SJCRH30 (cell line): ENCODE measurements at regions not wholly inside any gene's neighbourhood (a gene's known extent, or its start where the extent isn't known, plus 50 kb on each side); places are given as distances from the start of the nearest gene placed in this dataset.
A peak's percentile ranks its signal among the peaks of the same experiment; 100 is the strongest.

Experiments
- DNase-seq, 2 experiments: peaks; one replicate each; pipeline ENCODE4 v3.0.0-alpha.2; 2015 to 2020
- H3K27ac ChIP-seq: fragments of 250-450 bp; sonication (Bioruptor Pico); 2 replicates; pipeline ENCODE4 v1.5.1; 2020; ENCODE audit warnings: mild to moderate bottlenecking, moderate library complexity
- H3K27me3 ChIP-seq: fragments of 250-450 bp; sonication (Bioruptor Pico); 2 replicates; pipeline ENCODE4 v1.5.1; 2020; ENCODE audit warnings: mild to moderate bottlenecking, moderate library complexity
- H3K36me3 ChIP-seq: fragments of 250-450 bp; sonication (Bioruptor Pico); 2 replicates; pipeline ENCODE4 v1.5.1; 2020; ENCODE audit warnings: mild to moderate bottlenecking, moderate library complexity
- H3K4me1 ChIP-seq: fragments of 250-450 bp; sonication (Bioruptor Pico); 2 replicates; pipeline ENCODE4 v1.5.1; 2020; ENCODE audit warnings: mild to moderate bottlenecking, moderate library complexity
- H3K4me3 ChIP-seq: fragments of 250-450 bp; sonication (Bioruptor Pico); 2 replicates; pipeline ENCODE4 v1.5.1; 2020; ENCODE audit warnings: mild to moderate bottlenecking, moderate library complexity
- H3K9me3 ChIP-seq: fragments of 250-450 bp; sonication (Bioruptor Pico); replicated peaks from 2 replicates; pipeline ENCODE4 v1.5.1; 2020; ENCODE audit warnings: mild to moderate bottlenecking, moderate library complexity

DNA sequence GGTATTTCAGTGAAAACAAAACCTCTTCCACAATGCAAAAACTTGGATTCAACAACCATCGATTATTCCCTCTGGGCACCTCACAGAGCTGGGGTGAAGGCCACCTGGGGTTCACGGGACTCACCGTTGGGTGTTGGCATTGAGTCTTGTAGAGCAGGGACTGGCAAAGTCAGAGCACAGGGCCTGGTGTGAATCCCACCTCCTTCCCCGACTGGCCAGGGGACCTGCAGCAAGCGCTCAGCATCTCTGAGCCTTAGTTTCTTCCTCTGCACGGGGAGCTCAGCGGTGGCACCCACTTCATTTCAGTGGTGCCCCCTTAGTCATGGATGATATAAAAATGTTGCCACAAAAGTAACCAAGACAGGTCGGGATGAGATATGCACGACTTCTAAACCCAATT lies 100.4 kb downstream of the METRNL start:
- no peak for DNase-seq
- H3K27me3 ChIP-seq = peaks cover 10% of the 10 kb centered on the region; the same call in 1 of the 2 replicates
- H3K27ac ChIP-seq = no peak overlapping the region
- H3K4me3 ChIP-seq = no peak overlapping the region
- peaks cover 14% of the 10 kb centered on the region for H3K4me1 ChIP-seq
- no peaks in the 10 kb centered on the region for H3K36me3 ChIP-seq
- H3K9me3 ChIP-seq = no peaks in the 10 kb centered on the region; the same call in 1 of the 2 replicates

- Histone ChIP-seq H3K4me3 (no peak overlapping the region), H3K4me1 (peaks cover 8% of the 10 kb centered on the region), H3K27me3 (peaks cover 10% of the 10 kb centered on the region; the same call in 1 of the 2 replicates), H3K36me3 (no peaks in the 10 kb centered on the region), H3K9me3 (no peaks in the 10 kb centered on the region; the same call in 1 of the 2 replicates), H3K27ac (no peak overlapping the region)
- DNase-seq = no peak
Observed at GRCh38 chr17:83180264-83180995, 101.0 kb downstream of the METRNL start.

DNA sequence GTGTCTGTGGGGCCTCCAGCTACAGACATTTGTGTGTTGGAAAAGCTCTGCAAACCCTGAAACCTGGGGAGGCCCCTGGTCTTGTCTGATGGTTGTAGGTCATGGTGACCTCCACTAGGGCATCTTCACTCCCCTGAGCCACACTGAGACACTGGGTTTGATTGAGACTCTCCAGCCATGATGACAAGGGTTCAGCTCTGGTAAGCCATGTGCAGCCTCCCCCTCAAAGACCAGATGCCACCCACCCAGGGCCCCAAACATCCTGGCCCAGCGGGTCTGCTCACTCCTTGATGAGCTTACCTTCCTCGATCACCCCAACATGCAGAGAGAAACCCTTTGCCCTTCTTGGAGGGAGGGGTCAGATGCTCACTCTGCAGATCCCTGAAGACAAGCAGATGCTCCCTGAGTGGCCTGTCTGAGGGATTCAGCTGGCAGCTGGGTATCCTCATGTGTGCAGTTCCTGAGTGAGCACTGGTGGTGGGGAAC lies 101.6 kb downstream of the METRNL start:
- Histone ChIP-seq H3K9me3 (no peaks in the 10 kb centered on the region; the same call in 1 of the 2 replicates), H3K4me3 (no peak overlapping the region), H3K36me3 (no peaks in the 10 kb centered on the region), H3K27me3 (peaks cover 10% of the 10 kb centered on the region; the same call in 1 of the 2 replicates), H3K27ac (no peak overlapping the region), H3K4me1 (peaks cover 2% of the 10 kb centered on the region)
- peak in 1 of 2 experiments; percentile 9 for DNase-seq

- no peak overlapping the region for H3K27ac ChIP-seq
- no peaks in the 10 kb centered on the region; the same call in 1 of the 2 replicates for H3K9me3 ChIP-seq
- no peaks in the 10 kb centered on the region for H3K4me1 ChIP-seq
- H3K4me3 ChIP-seq = no peak overlapping the region
- no peak for DNase-seq
- H3K27me3 ChIP-seq = peaks cover 10% of the 10 kb centered on the region; the same call in 1 of the 2 replicates
- no peaks in the 10 kb centered on the region for H3K36me3 ChIP-seq
Observed at GRCh38 chr17:83181991-83182619, 102.7 kb downstream of the METRNL start.

- Histone ChIP-seq H3K27me3 (peaks cover 7% of the 10 kb centered on the region; the same call in 1 of the 2 replicates), H3K27ac (no peak overlapping the region), H3K4me3 (no peak overlapping the region), H3K9me3 (no peaks in the 10 kb centered on the region; the same call in 1 of the 2 replicates), H3K36me3 (no peaks in the 10 kb centered on the region), H3K4me1 (no peaks in the 10 kb centered on the region)
- DNase-seq = peak in 1 of 2 experiments; percentile 5
Observed at GRCh38 chr17:83182620-83183101, 103.3 kb downstream of the METRNL start.

DNA sequence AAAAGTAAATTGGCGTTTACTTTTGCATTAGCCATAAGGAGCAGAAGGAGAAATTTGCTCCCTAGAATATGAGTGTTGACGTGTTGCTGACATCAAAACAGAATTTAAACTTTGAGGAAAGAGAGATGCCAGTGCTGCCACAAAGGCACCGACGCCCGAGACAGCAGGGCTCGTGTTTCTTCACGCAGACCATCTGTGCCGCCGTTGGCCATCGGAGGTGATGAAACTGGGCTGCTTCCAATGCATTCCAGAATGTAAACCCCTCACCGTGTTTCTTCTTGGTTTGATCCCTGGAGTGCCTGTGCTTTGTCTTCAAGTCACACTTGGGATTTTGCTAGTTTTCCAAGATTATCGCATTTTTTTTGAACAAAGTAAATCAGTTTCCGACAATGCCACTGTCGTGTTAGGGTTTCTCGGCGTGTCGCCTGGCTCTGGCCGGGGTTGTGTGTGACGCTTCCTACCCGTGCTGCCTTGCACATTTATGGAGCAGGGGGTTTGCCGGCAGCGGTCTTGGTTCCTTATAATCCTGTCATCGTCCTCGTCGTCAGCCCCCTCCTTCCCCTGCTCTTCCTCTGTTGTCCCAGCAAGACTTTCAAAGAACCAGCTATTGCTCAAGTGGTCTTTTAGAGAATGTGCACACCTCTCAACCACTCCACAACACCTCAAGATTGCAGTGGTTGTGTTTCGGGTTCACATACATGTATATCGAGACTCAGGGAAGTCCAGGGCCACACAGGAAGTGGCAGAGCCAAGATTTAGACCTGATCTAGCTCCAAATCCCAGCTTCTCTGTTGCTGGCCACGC lies 103.9 kb downstream of the METRNL start:
- DNase-seq = peak in 1 of 2 experiments; percentile 4
- H3K36me3 ChIP-seq = no peaks in the 10 kb centered on the region
- peaks cover 6% of the 10 kb centered on the region for H3K9me3 ChIP-seq
- H3K27me3 ChIP-seq = no peaks in the 10 kb centered on the region; the same call in 1 of the 2 replicates
- no peaks in the 10 kb centered on the region for H3K4me1 ChIP-seq
- no peak overlapping the region for H3K27ac ChIP-seq
- no peak overlapping the region for H3K4me3 ChIP-seq

DNA sequence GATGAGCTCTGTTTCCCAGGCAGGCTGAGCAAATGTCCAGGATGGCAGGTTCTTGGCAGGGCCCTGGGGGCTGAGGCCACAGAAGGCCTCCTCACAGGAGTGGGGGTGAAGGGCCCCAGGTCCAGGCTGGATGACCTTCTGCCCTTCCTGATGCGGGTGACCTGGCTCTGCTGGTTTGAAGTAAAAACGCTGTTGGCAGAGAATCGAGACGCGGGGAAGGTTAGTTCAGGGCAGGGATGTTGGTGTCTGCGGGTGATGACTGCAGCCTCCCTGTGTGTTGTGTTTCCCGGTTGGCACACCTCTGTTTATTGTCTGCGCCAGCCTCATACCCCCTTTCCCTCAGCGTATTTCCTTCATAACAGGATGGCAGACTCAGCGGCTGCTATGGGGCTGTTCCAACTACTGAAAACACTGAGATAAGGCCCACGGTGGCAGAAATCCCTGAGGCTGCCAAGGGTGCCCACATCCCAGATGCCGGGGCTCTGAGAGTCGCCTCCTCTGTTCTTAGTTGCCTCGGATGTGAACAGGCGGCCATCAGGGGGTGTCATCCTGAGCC lies 104.6 kb downstream of the METRNL start:
- Histone ChIP-seq H3K4me3 (no peak overlapping the region), H3K4me1 (peaks cover 6% of the 10 kb centered on the region), H3K27ac (no peak overlapping the region), H3K36me3 (no peaks in the 10 kb centered on the region), H3K9me3 (peaks cover 11% of the 10 kb centered on the region), H3K27me3 (no peaks in the 10 kb centered on the region; the same call in 1 of the 2 replicates)
- no peak for DNase-seq

DNA sequence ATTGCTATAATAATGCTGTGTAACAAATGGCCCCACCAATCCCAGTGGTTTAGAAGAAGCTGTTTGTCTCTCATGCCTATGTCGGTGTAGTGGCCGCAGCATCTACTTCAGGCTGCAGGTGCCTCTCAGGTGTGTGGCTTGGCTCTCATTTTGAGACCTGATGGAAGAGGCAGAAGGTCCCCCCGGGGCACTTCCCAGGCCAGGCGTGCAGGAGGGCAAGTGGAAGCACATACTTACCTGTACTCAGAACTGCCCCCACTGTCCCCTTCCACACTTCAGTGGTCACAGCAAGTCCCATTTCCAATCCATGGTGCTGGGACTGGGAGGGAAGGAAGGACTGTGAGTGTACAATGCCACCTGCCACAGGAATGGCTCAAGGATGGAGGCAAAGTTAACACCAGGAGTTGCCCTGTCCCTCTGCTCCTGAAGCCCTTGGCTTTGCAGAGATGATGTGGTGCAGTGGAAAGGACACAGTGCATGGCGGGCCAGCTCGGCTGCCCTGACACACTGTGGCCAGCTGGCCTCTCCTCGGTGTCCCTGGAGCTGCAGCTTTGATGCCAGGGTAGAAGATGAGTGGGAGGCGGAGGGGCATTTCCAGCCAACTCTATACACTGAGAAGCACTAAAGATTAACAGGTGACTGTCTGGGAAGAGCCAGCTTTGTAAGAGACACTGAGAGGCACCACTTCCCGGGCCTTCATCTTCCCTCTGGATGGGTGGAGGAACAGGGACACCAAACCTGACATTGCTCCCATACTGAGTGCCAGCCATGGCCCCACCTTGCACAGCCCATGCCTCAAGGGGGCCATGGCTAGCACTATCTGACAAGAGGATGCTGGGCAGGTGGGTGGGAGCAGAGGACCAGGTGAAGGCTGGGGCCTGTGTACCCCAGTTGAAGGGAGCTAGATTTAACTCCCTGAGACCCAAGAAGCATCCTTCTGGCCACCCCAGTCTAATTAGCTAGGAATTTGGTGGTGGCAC lies 105.9 kb downstream of the METRNL start:
- Histone ChIP-seq H3K9me3 (peaks cover 11% of the 10 kb centered on the region), H3K27me3 (no peaks in the 10 kb centered on the region), H3K4me1 (peaks cover 15% of the 10 kb centered on the region), H3K27ac (no peak overlapping the region), H3K4me3 (no peak overlapping the region), H3K36me3 (no peaks in the 10 kb centered on the region)
- DNase-seq = no peak

GRCh38 chr17:83186226-83186625 lies 106.8 kb downstream of the METRNL start:
- peaks cover 20% of the 10 kb centered on the region for H3K4me1 ChIP-seq
- H3K4me3 ChIP-seq = no peak overlapping the region
- no peaks in the 10 kb centered on the region for H3K27me3 ChIP-seq
- H3K36me3 ChIP-seq = no peaks in the 10 kb centered on the region
- peaks cover 11% of the 10 kb centered on the region for H3K9me3 ChIP-seq
- DNase-seq = peak; percentile 42 to 61
- H3K27ac ChIP-seq = no peak overlapping the region

- peaks cover 20% of the 10 kb centered on the region for H3K4me1 ChIP-seq
- H3K4me3 ChIP-seq = no peak overlapping the region
- no peak for DNase-seq
- no peaks in the 10 kb centered on the region for H3K27me3 ChIP-seq
- no peaks in the 10 kb centered on the region for H3K36me3 ChIP-seq
- no peak overlapping the region for H3K27ac ChIP-seq
- H3K9me3 ChIP-seq = peaks cover 11% of the 10 kb centered on the region
Observed at GRCh38 chr17:83186751-83187421, 107.5 kb downstream of the METRNL start.

GRCh38 chr17:83187782-83188311 lies 108.4 kb downstream of the METRNL start:
- Histone ChIP-seq H3K9me3 (peaks cover 11% of the 10 kb centered on the region), H3K4me1 (peaks cover 24% of the 10 kb centered on the region), H3K4me3 (no peak overlapping the region), H3K27ac (no peak overlapping the region), H3K36me3 (no peaks in the 10 kb centered on the region), H3K27me3 (no peaks in the 10 kb centered on the region)
- DNase-seq = no peak

DNA sequence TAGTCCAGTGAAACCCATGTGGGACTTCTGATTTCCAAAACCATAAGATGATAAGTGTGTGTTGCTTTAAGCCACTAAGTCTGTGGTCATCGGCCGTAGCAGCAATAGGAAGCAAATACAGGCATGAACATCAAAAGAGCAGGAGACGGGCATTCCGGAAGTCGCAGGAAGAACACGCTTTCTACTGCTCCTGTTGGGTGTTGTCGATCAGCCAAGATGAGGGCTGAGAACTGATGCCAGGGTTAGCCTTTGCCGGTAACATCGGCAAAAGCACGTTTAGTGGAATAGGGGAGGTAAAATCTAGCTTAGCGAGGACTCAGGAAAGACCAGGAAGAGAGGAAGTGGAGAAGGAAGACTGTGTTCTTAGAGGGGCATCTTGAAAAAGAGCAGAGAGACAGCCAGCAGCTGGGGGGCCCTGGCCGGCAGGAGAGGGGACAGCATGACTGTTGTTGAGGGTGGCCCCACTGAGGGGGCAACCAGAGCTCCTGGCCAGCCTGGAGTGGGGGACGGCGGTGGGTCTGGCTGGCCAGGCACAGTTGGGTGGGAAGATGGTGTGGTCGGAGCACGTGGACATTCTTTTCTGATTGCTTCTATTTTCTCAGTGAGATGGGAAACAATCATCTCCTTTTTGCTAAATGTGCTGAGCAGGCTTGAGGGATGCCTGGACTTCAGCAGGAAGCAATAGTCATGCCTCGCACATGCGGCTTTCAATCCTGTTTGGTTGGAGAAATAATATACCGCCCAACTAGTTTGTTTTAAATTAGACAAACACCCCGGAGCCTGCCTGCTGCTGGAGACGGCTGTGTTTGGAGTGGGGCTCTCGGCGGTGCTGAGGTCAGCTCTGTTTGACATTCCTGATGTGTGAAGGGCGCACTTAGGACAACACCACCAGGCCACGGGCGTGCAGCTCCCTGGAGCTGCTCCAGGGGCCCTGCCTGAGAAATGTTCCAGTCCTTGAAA lies 109.9 kb downstream of the METRNL start:
- peaks cover 24% of the 10 kb centered on the region for H3K4me1 ChIP-seq
- H3K4me3 ChIP-seq = no peak overlapping the region
- peak overlapping the region; percentile 72 for H3K27ac ChIP-seq
- H3K27me3 ChIP-seq = no peaks in the 10 kb centered on the region
- H3K36me3 ChIP-seq = no peaks in the 10 kb centered on the region
- peaks cover 11% of the 10 kb centered on the region for H3K9me3 ChIP-seq
- peak; percentile 85 to 86 for DNase-seq
